ENCODE measurements at regions not wholly inside any gene's neighbourhood (a gene's known extent, or its start where the extent isn't known, plus 50 kb on each side); places are given as distances from the start of the nearest gene placed in this dataset.
"Not testable (repeated sequence)": the region's sequence is repeated elsewhere in the genome, so short reads cannot be mapped to it uniquely, and the experiment has no call there.

GRCh38 chr4:153929675-153930074 lies 140.8 kb upstream of the SFRP2 start:
- peak; percentile 85 for DNase-seq

GRCh38 chr4:153927451-153927850 lies 138.6 kb upstream of the SFRP2 start:
- no peak for DNase-seq

- no peak for DNase-seq
Observed at GRCh38 chr4:153922148-153922547, 133.3 kb upstream of the SFRP2 start.

DNA sequence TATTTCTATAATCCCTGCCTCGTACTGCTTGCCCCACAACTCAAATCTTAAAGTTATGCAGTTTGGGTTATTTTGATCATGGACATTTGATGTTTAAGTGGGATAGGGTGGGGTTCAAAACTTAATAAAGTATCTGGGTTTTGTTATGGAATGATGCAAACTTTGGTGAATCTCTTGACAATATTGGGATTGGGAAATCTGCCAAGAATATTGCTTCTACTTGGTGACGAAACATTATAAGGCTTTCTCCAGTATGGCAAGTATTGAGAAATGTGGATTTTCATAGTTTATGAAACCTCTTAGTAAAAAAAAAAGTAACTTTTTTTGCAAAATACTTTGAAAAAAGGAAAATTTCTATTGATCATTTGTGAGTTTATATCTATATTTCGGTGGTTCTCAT lies 130.8 kb upstream of the SFRP2 start:
- DNase-seq = no peak

GRCh38 chr4:153916273-153916755 lies 127.4 kb upstream of the SFRP2 start:
- DNase-seq = no peak

DNA sequence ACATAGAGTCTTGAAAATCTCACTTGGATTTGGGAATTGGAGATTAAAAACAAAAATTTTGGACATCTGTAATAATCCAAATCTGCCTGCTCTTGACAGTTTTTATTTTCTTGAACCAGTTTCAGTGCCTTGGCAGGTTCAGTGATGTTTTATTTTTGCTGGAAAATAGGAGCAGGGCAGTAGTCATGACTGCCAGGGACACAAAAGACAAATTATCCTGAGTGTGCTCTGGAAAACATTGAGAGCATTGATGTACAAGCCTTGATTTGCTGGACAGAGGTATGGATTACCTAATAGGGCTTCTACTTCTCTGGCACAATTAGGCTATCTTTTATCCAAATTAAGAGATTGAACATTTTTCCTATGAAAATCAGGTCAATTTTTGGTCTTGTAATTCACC lies 123.4 kb upstream of the SFRP2 start:
- DNase-seq = no peak

- DNase-seq = no peak
Observed at GRCh38 chr4:153909672-153910071, 120.8 kb upstream of the SFRP2 start.

DNA sequence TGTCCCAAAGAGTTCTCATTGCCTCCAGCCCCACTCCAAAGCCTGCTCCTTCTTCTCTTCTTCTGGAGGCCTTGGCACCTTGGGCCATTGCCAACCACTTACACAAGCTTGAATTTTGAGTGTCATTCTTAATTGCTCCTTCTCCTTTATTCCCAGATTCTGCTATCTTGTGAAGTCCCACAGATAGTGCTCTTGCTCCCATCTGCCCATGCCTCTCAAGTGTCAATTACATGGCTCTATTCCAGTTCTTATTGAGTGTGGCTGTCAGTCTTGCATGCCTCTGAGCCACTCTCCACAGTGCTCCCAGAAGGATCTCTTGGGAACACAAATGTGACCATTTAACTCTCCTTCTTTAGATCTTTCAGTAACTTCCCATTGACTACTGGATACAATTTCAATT lies 117.3 kb upstream of the SFRP2 start:
- no peak for DNase-seq

DNA sequence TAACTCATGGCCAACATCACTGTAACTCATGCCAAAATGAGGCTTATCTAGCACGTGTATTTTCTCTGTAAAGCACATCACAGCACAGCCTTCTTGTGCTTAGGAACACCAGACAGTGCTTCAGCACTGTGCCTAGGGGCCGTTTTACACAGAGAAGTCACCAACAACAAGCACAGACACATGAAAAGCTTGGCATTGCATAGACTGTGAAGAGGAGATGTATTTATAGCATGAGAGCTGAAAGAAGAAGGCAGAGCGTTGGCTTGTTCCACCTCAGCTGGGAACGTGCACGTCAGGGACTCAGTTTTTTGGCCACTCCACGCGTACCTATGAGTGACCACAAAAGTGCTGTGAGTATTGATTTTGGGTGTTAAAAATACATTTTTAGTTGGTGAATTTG lies 116.3 kb upstream of the SFRP2 start:
- DNase-seq = no peak

GRCh38 chr4:153904011-153904410 lies 115.1 kb upstream of the SFRP2 start:
- peak; percentile 30 for DNase-seq

DNA sequence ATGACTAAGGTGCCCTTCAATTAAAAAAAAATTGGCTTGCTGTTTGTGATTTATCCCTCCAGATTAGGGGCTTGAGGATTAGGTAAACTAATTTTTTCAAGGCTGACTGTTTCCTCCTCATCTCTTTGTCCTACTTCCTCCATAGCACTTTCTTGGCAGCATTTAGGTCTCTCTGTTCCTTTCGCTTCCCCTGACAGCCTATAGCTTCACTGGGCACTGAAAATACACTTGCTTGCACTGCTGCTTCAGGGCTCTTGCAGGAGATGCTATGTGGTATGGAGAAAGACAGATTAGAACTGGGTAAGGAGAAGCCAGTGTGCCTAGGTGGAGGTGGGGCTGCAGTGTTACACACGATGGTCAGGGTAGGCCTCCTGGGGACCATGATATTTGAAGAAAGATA lies 112.3 kb upstream of the SFRP2 start:
- DNase-seq = no peak

GRCh38 chr4:153900426-153900825 lies 111.5 kb upstream of the SFRP2 start:
- DNase-seq = no peak

DNA sequence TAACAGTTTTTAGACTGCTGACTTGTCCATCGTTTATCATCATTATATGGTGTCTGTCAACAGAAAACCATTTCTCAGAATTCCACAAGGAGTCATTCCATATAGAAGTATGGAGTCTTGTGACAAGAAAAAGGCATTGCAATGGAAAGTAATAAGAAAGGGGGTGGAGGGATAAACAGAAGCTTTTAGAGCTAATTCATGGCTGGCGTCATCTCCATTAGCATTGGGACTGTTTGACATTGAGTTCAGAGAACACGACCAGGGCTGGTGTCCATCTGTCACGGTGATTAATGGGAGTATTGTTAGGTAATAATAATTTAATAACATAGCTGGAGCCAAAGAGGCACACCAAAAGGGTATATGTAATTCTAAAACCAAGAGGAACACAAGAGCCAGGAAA lies 101.9 kb upstream of the SFRP2 start:
- no peak for DNase-seq

DNA sequence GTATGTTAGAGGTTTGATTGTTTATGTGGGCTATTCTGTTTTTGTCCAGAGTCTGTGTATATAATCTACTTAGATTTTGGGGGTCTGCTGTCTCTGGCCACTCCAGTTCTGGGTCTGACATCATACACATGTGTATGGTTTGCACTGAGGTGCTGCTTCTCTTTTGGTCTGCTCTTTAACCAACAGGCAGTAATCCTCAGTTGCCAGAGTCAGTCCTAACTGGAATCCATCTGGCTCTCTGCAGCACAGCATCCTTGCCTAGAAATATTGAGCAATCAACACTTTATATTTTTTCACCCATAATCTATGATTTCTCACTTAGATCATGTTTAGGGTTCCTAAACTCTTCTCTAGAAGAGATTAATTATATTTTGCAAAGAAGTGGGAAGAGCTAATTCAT lies 98.3 kb upstream of the SFRP2 start:
- no peak for DNase-seq

DNA sequence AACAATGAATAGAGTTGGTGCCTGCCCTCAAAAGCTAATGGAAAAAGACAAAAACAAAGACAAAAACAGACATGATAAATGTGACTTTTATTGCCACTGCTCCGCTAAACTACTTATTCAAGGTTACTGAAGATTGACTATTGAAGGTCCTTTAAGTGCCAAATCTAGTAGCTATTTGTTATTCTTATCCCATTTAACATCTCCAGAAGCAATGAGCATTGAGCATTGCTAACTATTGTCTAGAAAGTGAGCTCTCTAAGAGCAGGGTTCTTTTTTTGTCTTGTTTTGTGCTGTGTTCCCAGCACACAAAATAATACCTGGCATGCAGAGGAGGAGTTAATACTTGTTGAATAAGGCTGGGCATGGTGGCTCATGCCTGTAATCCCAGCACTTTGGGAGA lies 95.4 kb upstream of the SFRP2 start:
- no peak for DNase-seq

- no peak for DNase-seq
Observed at GRCh38 chr4:153880983-153881382, 92.1 kb upstream of the SFRP2 start.

DNA sequence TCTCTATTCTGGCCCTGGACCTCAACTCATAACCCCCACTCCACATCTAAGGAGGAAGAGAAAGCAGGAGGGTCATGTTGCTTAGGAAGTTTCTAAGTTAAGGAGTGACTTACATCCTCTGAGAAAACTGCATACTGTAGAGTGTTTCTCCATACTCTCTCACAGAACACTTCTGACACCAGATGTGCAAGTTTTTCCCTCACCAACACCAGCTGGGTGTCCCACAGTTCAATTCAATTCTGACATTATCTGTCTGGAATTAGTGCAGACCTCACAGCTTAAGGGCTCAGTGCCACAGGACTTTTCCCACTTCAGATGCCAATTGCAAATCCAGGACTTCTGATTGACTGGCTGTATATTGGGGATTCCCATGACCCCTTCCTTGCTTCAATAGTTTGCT lies 89.0 kb upstream of the SFRP2 start:
- no peak for DNase-seq

GRCh38 chr4:153873741-153874140 lies 84.9 kb upstream of the SFRP2 start:
- no peak for DNase-seq

DNA sequence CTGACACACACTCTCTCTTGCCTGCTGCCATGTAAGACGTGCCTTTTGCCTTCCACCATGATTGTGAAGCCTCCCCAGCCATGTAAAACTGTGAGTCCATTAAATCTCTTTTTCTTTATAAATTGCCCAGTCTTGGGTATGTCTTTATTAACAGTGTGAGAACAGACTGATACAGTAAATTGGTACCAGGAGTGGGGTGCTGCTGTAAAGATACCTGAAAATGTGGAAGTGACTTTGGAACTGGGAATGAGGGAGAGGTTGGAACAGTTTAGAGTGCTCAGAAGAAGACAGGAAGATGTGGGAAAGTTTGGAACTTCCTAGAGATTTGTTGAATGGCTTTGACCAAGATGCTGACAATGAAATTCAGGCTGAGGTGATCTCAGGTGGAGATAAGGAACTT lies 77.9 kb upstream of the SFRP2 start:
- DNase-seq = not testable (repeated sequence)

DNA sequence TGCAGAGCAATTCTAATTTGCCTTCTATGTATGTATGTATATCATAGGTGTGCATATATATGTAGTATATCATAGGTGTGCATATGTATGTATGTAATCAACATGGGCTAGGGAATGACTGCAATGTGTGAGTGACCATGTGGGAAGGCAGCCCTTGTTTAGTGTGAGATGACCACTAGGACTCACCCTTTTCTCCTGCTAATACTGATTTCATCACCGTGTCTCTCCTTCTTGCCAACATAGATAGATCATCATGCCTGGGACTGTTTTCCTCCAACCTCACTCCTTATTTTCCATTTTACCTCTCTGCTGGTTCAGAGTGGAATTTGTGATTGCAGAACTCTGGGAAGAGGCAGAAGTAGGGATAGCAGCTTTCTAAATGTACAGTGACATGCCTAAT lies 63.6 kb upstream of the SFRP2 start:
- DNase-seq = no peak

DNA sequence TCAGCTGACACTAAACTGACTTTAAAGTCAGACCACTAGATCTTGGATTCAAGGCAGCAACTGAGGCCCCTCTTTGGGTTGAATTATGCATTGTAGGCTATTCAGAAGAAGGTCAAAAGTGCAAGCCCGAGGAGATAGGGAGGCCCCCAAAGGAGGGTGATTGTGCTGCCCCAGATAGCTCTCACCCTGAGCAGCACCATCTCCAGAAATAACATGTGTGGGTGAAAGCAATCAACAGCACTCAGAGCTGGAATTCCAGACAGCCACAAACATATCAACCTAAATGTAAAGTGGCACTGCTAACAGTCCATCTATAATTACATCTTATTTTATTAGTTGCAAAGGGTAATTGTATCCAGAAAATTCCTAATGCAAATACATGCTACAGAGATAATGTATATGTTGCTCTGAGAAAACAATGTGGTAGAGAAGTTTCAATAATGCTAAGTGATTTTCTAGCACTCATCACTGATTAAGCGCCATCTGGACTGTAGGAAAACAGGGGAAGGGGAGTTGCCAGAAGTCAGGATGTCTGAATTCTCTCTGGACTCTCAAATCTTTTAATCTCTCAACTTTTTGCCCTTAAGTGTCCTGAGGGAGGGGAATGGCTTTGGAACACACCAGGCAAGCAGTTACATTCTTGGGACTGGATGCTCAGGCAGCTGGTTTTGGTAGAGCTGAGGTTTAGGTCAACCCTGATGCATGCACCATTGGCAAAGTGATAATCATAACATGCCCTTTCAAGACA lies 61.8 kb upstream of the SFRP2 start:
- DNase-seq = peak; percentile 70

- DNase-seq = no peak
Observed at GRCh38 chr4:153844144-153844543, 55.3 kb upstream of the SFRP2 start.
